ENCODE measurements at regions not wholly inside any gene's neighbourhood (a gene's known extent, or its start where the extent isn't known, plus 50 kb on each side); places are given as distances from the start of the nearest gene placed in this dataset.

DNA sequence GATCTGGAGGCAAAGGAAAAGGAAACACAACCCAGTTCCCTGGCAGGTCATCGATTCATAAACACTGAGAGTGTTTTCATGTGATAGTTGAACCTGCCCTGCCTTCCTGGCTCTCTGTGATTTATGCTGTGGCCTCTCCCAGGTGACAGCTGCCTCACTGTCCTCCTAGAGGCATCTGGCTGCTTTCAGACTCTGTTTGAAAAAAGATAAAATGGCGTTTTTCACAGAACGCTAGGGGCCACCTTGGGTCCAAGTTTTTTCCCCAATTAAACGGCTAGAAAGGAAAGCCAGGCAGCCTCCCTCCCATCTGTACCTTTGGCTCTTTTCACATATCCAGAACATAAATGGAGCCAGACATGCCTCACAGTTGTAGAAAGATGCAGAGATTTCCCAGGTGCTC is 252.6 kb upstream of the CCDC196 start:
- TF ChIP-seq, protein P1, sequence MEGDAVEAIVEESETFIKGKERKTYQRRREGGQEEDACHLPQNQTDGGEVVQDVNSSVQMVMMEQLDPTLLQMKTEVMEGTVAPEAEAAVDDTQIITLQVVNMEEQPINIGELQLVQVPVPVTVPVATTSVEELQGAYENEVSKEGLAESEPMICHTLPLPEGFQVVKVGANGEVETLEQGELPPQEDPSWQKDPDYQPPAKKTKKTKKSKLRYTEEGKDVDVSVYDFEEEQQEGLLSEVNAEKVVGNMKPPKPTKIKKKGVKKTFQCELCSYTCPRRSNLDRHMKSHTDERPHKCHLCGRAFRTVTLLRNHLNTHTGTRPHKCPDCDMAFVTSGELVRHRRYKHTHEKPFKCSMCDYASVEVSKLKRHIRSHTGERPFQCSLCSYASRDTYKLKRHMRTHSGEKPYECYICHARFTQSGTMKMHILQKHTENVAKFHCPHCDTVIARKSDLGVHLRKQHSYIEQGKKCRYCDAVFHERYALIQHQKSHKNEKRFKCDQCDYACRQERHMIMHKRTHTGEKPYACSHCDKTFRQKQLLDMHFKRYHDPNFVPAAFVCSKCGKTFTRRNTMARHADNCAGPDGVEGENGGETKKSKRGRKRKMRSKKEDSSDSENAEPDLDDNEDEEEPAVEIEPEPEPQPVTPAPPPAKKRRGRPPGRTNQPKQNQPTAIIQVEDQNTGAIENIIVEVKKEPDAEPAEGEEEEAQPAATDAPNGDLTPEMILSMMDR (conservative IDR thresholded peaks at IDR 0.05 in 1 of 2, IDR thresholded peaks at IDR 0.05 in 1 of 2; ENCODE audit: low read depth in 1 of 2, low read length in 2 of 2): no peak
- no peak for TF ChIP-seq EZH2 (IDR thresholded peaks at IDR 0.05; ENCODE audit: low read length, missing control alignments)

Data from fibroblast of lung (primary cell).